Keratinocyte (primary cell): ENCODE measurements at regions not wholly inside any gene's neighbourhood (a gene's known extent, or its start where the extent isn't known, plus 50 kb on each side); places are given as distances from the start of the nearest gene placed in this dataset.
A peak's percentile ranks its signal among the peaks of the same experiment; 100 is the strongest.

Source experiments
- DNase-seq: peaks from one replicate; pipeline ENCODE4 v3.0.0-alpha.2; 2011; ENCODE audit warnings: low read depth, missing footprints, low spot score
- FAIRE-seq: peaks from 2 replicates; lab custom pipeline; 2011; peaks lifted over from hg19 to GRCh38; lab: Jason Lieb, UNC
- H2AFZ ChIP-seq: 2 replicates; pipeline ENCODE4 v1.6.0; 2012; ENCODE audit warnings: low read length, control low read depth, inconsistent platforms; ENCODE audit not compliant: control insufficient read depth
- H3K27ac ChIP-seq: 2 replicates; pipeline ENCODE4 v1.5.1; 2011; ENCODE audit warnings: low read length; ENCODE audit not compliant: control insufficient read depth, insufficient read depth
- H3K27me3 ChIP-seq: 3 replicates; pipeline ENCODE4 v1.6.0; 2011; ENCODE audit warnings: low read length; ENCODE audit not compliant: control insufficient read depth, insufficient read depth; ENCODE audit errors: extremely low read depth
- H3K36me3 ChIP-seq, 2 experiments: 2 replicates in 1 of 2; 3 replicates in 1 of 2; pipeline ENCODE4 v1.5.1; 2011; ENCODE audit warnings: low read length in 2 of 2, mild to moderate bottlenecking in 1 of 2; ENCODE audit not compliant: control insufficient read depth in 2 of 2, insufficient read depth in 2 of 2; ENCODE audit errors: extremely low read depth in 1 of 2
- H3K4me1 ChIP-seq: 3 replicates; pipeline ENCODE4 v1.5.1; 2011; ENCODE audit warnings: low read length; ENCODE audit not compliant: control insufficient read depth, insufficient read depth; ENCODE audit errors: extremely low read depth
- H3K4me2 ChIP-seq: 3 replicates; pipeline ENCODE4 v1.6.0; 2011; ENCODE audit warnings: low read depth, low read length; ENCODE audit not compliant: control insufficient read depth, insufficient read depth; ENCODE audit errors: extremely low read depth
- H3K4me3 ChIP-seq, 3 experiments: fragments of 200-600 bp in 1 of 3; sonication (generic) in 1 of 3; 2 replicates in 2 of 3; 3 replicates in 1 of 3; pipeline ENCODE4 v1.5.1; 2011 to 2016; ENCODE audit warnings: low read length in 3 of 3, mild to moderate bottlenecking in 3 of 3, control low read depth in 2 of 3, inconsistent platforms in 1 of 3, low read depth in 1 of 3, mixed read lengths in 1 of 3, mixed run types in 1 of 3, moderate library complexity in 1 of 3; ENCODE audit not compliant: control insufficient read depth in 2 of 3, insufficient read depth in 2 of 3; ENCODE audit errors: extremely low read depth in 1 of 3
- H3K79me2 ChIP-seq: 2 replicates; pipeline ENCODE4 v1.6.0; 2012; ENCODE audit warnings: low read length; ENCODE audit not compliant: control insufficient read depth, insufficient read depth
- H3K9ac ChIP-seq: 3 replicates; pipeline ENCODE4 v1.6.0; 2011; ENCODE audit warnings: low read length; ENCODE audit not compliant: control insufficient read depth, insufficient read depth; ENCODE audit errors: extremely low read depth
- H3K9me1 ChIP-seq: 3 replicates; pipeline ENCODE4 v1.6.0; 2011; ENCODE audit warnings: low read length; ENCODE audit not compliant: control insufficient read depth, insufficient read depth; ENCODE audit errors: extremely low read depth
- H3K9me3 ChIP-seq: 2 replicates; pipeline ENCODE4 v1.5.1; 2012; ENCODE audit warnings: low read depth, low read length; ENCODE audit not compliant: control insufficient read depth
- H4K20me1 ChIP-seq: 3 replicates; pipeline ENCODE4 v1.6.0; 2011; ENCODE audit warnings: low read length; ENCODE audit not compliant: control insufficient read depth, insufficient read depth; ENCODE audit errors: extremely low read depth
- CTCF ChIP-seq, 3 experiments: IDR thresholded peaks in 1 of 3; conservative IDR thresholded peaks in 1 of 3; optimal IDR thresholded peaks in 1 of 3; 2 replicates in 2 of 3; 3 replicates in 1 of 3; pipeline versions ENCODE3 to v1.5.1; 2011; ENCODE audit warnings: low read length in 3 of 3, mild to moderate bottlenecking in 3 of 3, moderate library complexity in 2 of 3, control low read depth in 1 of 3, inconsistent platforms in 1 of 3; ENCODE audit not compliant: insufficient read depth in 2 of 3; ENCODE audit errors: extremely low read depth in 1 of 3
- EZH2 ChIP-seq: IDR thresholded peaks from one replicate; pipeline ENCODE4 v1.6.1; 2012; ENCODE audit warnings: inconsistent platforms, mild to moderate bottlenecking, low read length, moderate library complexity
- dilution Hi-C: fragments of 300-500 bp; cut with MboI; formaldehyde crosslinking; loops from one replicate; pipeline ENCODE4 v1.7.0; 2020; ENCODE audit warnings: low sequenced_read_pairs; ENCODE audit not compliant: extremely low pct_ligation_motif_present

- Histone ChIP-seq H3K36me3 (no peaks in the 10 kb centered on the region), H3K4me2 (peak overlapping the region; percentile 39)
- peak; percentile 83 for FAIRE-seq
Measured at GRCh38 chr4:164509951-164510350, 244.0 kb upstream of the SMIM31 start.

GRCh38 chr4:164512124-164512523 lies 241.8 kb upstream of the SMIM31 start:
- H3K79me2 ChIP-seq, result no peaks in the 10 kb centered on the region
- H3K27ac ChIP-seq, result no peak overlapping the region
- dilution Hi-C loops, result no loop called here
- no peak overlapping the region for H3K9ac ChIP-seq
- H3K36me3 ChIP-seq, result no peaks in the 10 kb centered on the region
- no peak overlapping the region for H3K4me2 ChIP-seq
- no peaks in the 10 kb centered on the region for H3K9me1 ChIP-seq
- H2AFZ ChIP-seq, result no peak overlapping the region
- H3K27me3 ChIP-seq, result no peaks in the 10 kb centered on the region
- no peaks in the 10 kb centered on the region for H3K9me3 ChIP-seq
- H4K20me1 ChIP-seq, result no peaks in the 10 kb centered on the region
- no peak for TF ChIP-seq EZH2
- TF ChIP-seq CTCF (optimal IDR thresholded peaks at IDR 0.05 in 1 of 3, IDR thresholded peaks at IDR 0.05 in 1 of 3, conservative IDR thresholded peaks at IDR 0.05 in 1 of 3; ENCODE audit: extremely low read depth in 1 of 3, insufficient read depth in 2 of 3, low read length in 3 of 3), result no peak
- H3K4me1 ChIP-seq, result peaks cover 11% of the 10 kb centered on the region
- no peak overlapping the region for H3K4me3 ChIP-seq
- no peak for DNase-seq
- no peak for FAIRE-seq

More at GRCh38 chr4:164509951-164510350, 244.0 kb upstream of the SMIM31 start:
- H3K9me3 ChIP-seq, result no peaks in the 10 kb centered on the region
- no peak overlapping the region for H3K9ac ChIP-seq
- dilution Hi-C loops, result no loop called here
- H3K27ac ChIP-seq, result peak overlapping the region; percentile 42
- peak overlapping the region; percentile 39 for H2AFZ ChIP-seq
- H3K4me1 ChIP-seq, result peaks cover 11% of the 10 kb centered on the region
- no peak overlapping the region for H3K4me3 ChIP-seq
- TF ChIP-seq CTCF (optimal IDR thresholded peaks at IDR 0.05 in 1 of 3, IDR thresholded peaks at IDR 0.05 in 1 of 3, conservative IDR thresholded peaks at IDR 0.05 in 1 of 3; ENCODE audit: extremely low read depth in 1 of 3, insufficient read depth in 2 of 3, low read length in 3 of 3), result no peak
- no peak for TF ChIP-seq EZH2
- DNase-seq, result no peak
- H3K27me3 ChIP-seq, result no peaks in the 10 kb centered on the region
- no peaks in the 10 kb centered on the region for H3K79me2 ChIP-seq
- no peaks in the 10 kb centered on the region for H3K9me1 ChIP-seq
- no peaks in the 10 kb centered on the region for H4K20me1 ChIP-seq
